Osteoblast (primary cell): ENCODE measurements at regions not wholly inside any gene's neighbourhood (a gene's known extent, or its start where the extent isn't known, plus 50 kb on each side); places are given as distances from the start of the nearest gene placed in this dataset.
"Not testable (repeated sequence)": the region's sequence is repeated elsewhere in the genome, so short reads cannot be mapped to it uniquely, and the experiment has no call there.

ENCODE experiments used
- DNase-seq: peaks from one replicate; pipeline ENCODE4 v3.0.0; 2011; ENCODE audit warnings: low spot score, mixed read lengths; ENCODE audit not compliant: insufficient read length; ENCODE audit errors: missing footprints
- H2AFZ ChIP-seq: 2 replicates; pipeline ENCODE4 v1.6.0; 2011; ENCODE audit warnings: mild to moderate bottlenecking, low read length
- H3K27ac ChIP-seq: 2 replicates; pipeline ENCODE4 v1.5.1; 2011; ENCODE audit warnings: mild to moderate bottlenecking, low read depth, low read length, moderate library complexity
- H3K27me3 ChIP-seq: 2 replicates; pipeline ENCODE4 v1.6.0; 2012; ENCODE audit warnings: mild to moderate bottlenecking, control low read depth, inconsistent platforms, low read length, moderate library complexity; ENCODE audit not compliant: insufficient read depth
- H3K36me3 ChIP-seq: 2 replicates; pipeline ENCODE4 v1.5.1; 2011; ENCODE audit warnings: mild to moderate bottlenecking, low read length, control low read depth, moderate library complexity; ENCODE audit not compliant: insufficient read depth
- H3K4me1 ChIP-seq: 2 replicates; pipeline ENCODE4 v1.5.1; 2011; ENCODE audit warnings: mild to moderate bottlenecking, low read length, control low read depth, moderate library complexity; ENCODE audit not compliant: insufficient read depth
- H3K4me2 ChIP-seq: 2 replicates; pipeline ENCODE4 v1.6.0; 2011; ENCODE audit warnings: mild to moderate bottlenecking, low read length; ENCODE audit not compliant: insufficient read depth
- H3K4me3 ChIP-seq: fragments of 200-600 bp; sonication (generic); 3 replicates; pipeline ENCODE4 v1.5.1; 2012; ENCODE audit warnings: mild to moderate bottlenecking, low read length, inconsistent platforms; ENCODE audit not compliant: insufficient read depth
- H3K79me2 ChIP-seq: 2 replicates; pipeline ENCODE4 v1.6.0; 2012; ENCODE audit warnings: mild to moderate bottlenecking, low read length, control low read depth, inconsistent platforms; ENCODE audit not compliant: insufficient read depth
- H3K9me3 ChIP-seq: 2 replicates; pipeline ENCODE4 v1.5.1; 2011; ENCODE audit warnings: low read depth, low read length, control low read depth
- H4K20me1 ChIP-seq: 2 replicates; pipeline ENCODE4 v1.6.0; 2012; ENCODE audit warnings: mild to moderate bottlenecking, low read length, control low read depth; ENCODE audit not compliant: insufficient read depth
- TF ChIP-seq, protein P1 (sequence below): IDR thresholded peaks from 2 replicates; pipeline ENCODE4 v1.5.1; 2011; ENCODE audit warnings: mild to moderate bottlenecking, low read depth, low read length, moderate library complexity; ENCODE audit errors: extremely low read depth

- H3K27ac ChIP-seq = no peak overlapping the region
- no peak overlapping the region for H3K4me2 ChIP-seq
- no peak overlapping the region for H3K4me3 ChIP-seq
- H2AFZ ChIP-seq = no peak overlapping the region
- no peak for DNase-seq
- H3K4me1 ChIP-seq = peaks cover 12% of the 10 kb centered on the region
- no peaks in the 10 kb centered on the region for H3K36me3 ChIP-seq
- no peaks in the 10 kb centered on the region for H3K27me3 ChIP-seq
- no peaks in the 10 kb centered on the region for H3K79me2 ChIP-seq
- no peaks in the 10 kb centered on the region for H4K20me1 ChIP-seq
- TF ChIP-seq, protein P1, sequence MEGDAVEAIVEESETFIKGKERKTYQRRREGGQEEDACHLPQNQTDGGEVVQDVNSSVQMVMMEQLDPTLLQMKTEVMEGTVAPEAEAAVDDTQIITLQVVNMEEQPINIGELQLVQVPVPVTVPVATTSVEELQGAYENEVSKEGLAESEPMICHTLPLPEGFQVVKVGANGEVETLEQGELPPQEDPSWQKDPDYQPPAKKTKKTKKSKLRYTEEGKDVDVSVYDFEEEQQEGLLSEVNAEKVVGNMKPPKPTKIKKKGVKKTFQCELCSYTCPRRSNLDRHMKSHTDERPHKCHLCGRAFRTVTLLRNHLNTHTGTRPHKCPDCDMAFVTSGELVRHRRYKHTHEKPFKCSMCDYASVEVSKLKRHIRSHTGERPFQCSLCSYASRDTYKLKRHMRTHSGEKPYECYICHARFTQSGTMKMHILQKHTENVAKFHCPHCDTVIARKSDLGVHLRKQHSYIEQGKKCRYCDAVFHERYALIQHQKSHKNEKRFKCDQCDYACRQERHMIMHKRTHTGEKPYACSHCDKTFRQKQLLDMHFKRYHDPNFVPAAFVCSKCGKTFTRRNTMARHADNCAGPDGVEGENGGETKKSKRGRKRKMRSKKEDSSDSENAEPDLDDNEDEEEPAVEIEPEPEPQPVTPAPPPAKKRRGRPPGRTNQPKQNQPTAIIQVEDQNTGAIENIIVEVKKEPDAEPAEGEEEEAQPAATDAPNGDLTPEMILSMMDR = no peak
- no peaks in the 10 kb centered on the region for H3K9me3 ChIP-seq
Measured at GRCh38 chr1:234950598-234950997, 178.0 kb downstream of the TOMM20 start.

DNA sequence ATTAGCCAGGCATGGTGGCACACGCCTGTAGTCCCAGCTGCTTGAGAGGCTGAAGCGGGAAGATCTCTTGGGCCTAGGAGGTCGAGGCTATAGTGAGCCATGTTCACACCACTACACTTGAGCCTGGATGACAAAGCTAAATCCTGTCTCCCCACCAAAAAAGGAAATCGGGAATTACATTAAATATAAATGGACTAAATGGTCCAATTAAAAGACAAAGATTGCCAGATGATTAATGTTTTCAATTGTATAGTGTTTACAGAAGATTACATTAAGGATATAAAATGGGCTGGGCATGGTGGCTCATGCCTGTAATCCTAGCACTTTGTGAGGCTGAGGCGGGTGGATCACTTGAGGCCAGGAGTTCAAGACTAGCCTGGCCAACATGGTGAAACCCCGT lies 179.1 kb downstream of the TOMM20 start:
- not testable (repeated sequence) for H3K36me3 ChIP-seq, H2AFZ ChIP-seq, H3K4me2 ChIP-seq, H3K79me2 ChIP-seq, DNase-seq, H3K27me3 ChIP-seq, H3K4me3 ChIP-seq, H3K9me3 ChIP-seq, H3K27ac ChIP-seq, H3K4me1 ChIP-seq, H4K20me1 ChIP-seq

GRCh38 chr1:234944439-234945344 lies 183.9 kb downstream of the TOMM20 start:
- H3K27ac ChIP-seq = no peak overlapping the region
- no peak overlapping the region for H3K4me3 ChIP-seq
- H4K20me1 ChIP-seq = no peaks in the 10 kb centered on the region
- no peaks in the 10 kb centered on the region for H3K79me2 ChIP-seq
- no peaks in the 10 kb centered on the region for H3K27me3 ChIP-seq
- peaks cover 7% of the 10 kb centered on the region for H3K4me1 ChIP-seq
- DNase-seq = no peak
- no peak overlapping the region for H2AFZ ChIP-seq
- no peak overlapping the region for H3K4me2 ChIP-seq
- H3K36me3 ChIP-seq = no peaks in the 10 kb centered on the region
- H3K9me3 ChIP-seq = no peaks in the 10 kb centered on the region
- TF ChIP-seq, protein P1 = no peak

- TF ChIP-seq, protein P1 = no peak
- Histone ChIP-seq H4K20me1 (no peaks in the 10 kb centered on the region), H3K79me2 (no peaks in the 10 kb centered on the region), H3K36me3 (no peaks in the 10 kb centered on the region), H3K9me3 (no peaks in the 10 kb centered on the region), H3K4me2 (no peak overlapping the region), H3K27me3 (no peaks in the 10 kb centered on the region), H3K4me1 (peaks cover 7% of the 10 kb centered on the region), H3K4me3 (no peak overlapping the region), H3K27ac (no peak overlapping the region), H2AFZ (no peak overlapping the region)
- DNase-seq = no peak
Measured at GRCh38 chr1:234943836-234944402, 184.7 kb downstream of the TOMM20 start.
